ENCODE measurements at regions not wholly inside any gene's neighbourhood (a gene's known extent, or its start where the extent isn't known, plus 50 kb on each side); places are given as distances from the start of the nearest gene placed in this dataset.

DNA sequence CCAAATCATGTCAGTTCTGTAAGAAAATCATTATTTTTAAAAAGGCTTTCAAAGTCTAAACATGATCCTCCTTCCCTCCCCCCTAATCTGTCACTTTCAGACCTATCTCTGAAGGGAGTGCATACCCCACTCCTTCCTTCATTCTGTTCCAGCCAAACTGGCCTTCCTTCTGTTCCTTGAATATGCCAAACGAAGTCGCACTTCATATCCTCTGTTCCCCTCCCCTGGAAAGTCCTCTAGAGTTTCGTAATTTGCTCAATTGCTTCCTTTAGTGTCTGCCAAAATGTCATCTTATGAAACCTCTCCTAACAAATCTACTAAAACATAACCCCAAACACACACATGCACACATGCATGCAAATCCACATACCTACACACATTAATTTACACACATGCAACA is 69.5 kb upstream of the TUSC7 start (continued):
- TF ChIP-seq, protein P1, sequence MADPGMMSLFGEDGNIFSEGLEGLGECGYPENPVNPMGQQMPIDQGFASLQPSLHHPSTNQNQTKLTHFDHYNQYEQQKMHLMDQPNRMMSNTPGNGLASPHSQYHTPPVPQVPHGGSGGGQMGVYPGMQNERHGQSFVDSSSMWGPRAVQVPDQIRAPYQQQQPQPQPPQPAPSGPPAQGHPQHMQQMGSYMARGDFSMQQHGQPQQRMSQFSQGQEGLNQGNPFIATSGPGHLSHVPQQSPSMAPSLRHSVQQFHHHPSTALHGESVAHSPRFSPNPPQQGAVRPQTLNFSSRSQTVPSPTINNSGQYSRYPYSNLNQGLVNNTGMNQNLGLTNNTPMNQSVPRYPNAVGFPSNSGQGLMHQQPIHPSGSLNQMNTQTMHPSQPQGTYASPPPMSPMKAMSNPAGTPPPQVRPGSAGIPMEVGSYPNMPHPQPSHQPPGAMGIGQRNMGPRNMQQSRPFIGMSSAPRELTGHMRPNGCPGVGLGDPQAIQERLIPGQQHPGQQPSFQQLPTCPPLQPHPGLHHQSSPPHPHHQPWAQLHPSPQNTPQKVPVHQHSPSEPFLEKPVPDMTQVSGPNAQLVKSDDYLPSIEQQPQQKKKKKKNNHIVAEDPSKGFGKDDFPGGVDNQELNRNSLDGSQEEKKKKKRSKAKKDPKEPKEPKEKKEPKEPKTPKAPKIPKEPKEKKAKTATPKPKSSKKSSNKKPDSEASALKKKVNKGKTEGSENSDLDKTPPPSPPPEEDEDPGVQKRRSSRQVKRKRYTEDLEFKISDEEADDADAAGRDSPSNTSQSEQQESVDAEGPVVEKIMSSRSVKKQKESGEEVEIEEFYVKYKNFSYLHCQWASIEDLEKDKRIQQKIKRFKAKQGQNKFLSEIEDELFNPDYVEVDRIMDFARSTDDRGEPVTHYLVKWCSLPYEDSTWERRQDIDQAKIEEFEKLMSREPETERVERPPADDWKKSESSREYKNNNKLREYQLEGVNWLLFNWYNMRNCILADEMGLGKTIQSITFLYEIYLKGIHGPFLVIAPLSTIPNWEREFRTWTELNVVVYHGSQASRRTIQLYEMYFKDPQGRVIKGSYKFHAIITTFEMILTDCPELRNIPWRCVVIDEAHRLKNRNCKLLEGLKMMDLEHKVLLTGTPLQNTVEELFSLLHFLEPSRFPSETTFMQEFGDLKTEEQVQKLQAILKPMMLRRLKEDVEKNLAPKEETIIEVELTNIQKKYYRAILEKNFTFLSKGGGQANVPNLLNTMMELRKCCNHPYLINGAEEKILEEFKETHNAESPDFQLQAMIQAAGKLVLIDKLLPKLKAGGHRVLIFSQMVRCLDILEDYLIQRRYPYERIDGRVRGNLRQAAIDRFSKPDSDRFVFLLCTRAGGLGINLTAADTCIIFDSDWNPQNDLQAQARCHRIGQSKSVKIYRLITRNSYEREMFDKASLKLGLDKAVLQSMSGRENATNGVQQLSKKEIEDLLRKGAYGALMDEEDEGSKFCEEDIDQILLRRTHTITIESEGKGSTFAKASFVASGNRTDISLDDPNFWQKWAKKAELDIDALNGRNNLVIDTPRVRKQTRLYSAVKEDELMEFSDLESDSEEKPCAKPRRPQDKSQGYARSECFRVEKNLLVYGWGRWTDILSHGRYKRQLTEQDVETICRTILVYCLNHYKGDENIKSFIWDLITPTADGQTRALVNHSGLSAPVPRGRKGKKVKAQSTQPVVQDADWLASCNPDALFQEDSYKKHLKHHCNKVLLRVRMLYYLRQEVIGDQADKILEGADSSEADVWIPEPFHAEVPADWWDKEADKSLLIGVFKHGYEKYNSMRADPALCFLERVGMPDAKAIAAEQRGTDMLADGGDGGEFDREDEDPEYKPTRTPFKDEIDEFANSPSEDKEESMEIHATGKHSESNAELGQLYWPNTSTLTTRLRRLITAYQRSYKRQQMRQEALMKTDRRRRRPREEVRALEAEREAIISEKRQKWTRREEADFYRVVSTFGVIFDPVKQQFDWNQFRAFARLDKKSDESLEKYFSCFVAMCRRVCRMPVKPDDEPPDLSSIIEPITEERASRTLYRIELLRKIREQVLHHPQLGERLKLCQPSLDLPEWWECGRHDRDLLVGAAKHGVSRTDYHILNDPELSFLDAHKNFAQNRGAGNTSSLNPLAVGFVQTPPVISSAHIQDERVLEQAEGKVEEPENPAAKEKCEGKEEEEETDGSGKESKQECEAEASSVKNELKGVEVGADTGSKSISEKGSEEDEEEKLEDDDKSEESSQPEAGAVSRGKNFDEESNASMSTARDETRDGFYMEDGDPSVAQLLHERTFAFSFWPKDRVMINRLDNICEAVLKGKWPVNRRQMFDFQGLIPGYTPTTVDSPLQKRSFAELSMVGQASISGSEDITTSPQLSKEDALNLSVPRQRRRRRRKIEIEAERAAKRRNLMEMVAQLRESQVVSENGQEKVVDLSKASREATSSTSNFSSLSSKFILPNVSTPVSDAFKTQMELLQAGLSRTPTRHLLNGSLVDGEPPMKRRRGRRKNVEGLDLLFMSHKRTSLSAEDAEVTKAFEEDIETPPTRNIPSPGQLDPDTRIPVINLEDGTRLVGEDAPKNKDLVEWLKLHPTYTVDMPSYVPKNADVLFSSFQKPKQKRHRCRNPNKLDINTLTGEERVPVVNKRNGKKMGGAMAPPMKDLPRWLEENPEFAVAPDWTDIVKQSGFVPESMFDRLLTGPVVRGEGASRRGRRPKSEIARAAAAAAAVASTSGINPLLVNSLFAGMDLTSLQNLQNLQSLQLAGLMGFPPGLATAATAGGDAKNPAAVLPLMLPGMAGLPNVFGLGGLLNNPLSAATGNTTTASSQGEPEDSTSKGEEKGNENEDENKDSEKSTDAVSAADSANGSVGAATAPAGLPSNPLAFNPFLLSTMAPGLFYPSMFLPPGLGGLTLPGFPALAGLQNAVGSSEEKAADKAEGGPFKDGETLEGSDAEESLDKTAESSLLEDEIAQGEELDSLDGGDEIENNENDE (IDR thresholded peaks at IDR 0.05; ENCODE audit: insufficient replicate concordance, low read length) = no peak
- TF ChIP-seq CEBPB (IDR thresholded peaks at IDR 0.05; ENCODE audit: low read depth, low read length) (no peak), RXRA (IDR thresholded peaks at IDR 0.05; ENCODE audit: insufficient read depth, low read depth, low read length) (no peak), YY1 (IDR thresholded peaks at IDR 0.05; ENCODE audit: low read depth, low read length) (no peak), BACH1 (IDR thresholded peaks at IDR 0.05; ENCODE audit: low read length) (no peak), SP1 (IDR thresholded peaks at IDR 0.05; ENCODE audit: low read depth, low read length) (no peak), NRF1 (IDR thresholded peaks at IDR 0.05; ENCODE audit: low read depth, low read length) (no peak), SIX5 (IDR thresholded peaks at IDR 0.05; ENCODE audit: low read depth, low read length) (no peak)

Measured in H1 (cell line).